Germinal center (tissue), 1 donor: ENCODE measurements at regions not wholly inside any gene's neighbourhood (a gene's known extent, or its start where the extent isn't known, plus 50 kb on each side); places are given as distances from the start of the nearest gene placed in this dataset.

Experiments
- DNase-seq: peaks from one replicate; pipeline ENCODE4 v3.0.0; 2012; ENCODE audit warnings: mixed read lengths, low spot score

DNA sequence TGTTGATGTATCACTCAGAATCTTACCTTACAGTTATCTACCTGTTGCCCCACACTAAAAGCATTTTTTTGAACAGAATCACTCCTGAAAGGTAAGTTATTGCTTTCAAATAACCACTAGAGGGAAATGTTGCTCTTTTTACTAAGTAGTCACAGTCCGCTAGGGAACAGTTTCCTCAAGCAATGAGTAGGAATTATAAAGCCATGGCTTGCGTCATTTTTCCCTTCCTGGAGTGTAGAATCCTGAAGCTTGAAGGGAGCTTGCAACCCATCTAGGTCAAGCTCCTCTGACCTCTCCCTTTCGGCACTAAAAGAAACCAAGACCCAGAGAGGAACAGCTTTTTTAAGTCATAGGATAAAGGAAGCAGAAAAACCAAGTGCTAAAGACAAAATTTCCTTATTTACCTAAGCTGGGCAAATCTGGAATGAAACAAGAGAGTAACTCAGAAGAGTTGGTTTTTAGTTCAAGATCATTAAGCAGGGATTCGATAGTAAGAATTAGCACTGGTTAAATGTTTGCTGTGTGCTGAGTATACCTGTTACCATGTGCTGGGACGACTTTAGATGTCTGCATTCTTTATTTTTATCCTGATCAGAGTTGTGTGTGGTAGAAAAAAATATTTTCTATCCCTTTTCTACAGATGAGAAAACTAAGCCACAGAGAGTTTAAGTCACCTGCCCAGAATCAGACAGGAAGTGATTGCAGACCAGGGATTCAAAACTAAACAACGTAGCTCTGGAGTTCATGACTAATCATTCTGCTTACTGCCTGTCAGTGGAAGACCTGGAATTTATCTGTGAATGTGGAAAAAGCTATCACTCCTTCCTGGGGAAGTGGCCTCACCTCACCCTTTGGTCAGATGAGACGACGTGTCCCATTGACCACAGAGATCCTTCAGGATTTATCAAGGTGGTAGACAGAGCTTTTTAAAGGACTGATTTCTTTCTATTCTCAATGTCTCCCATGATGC lies 631.5 kb downstream of the RAB28 start:
- DNase-seq, result no peak

- no peak for DNase-seq
These were observed 637.8 kb downstream of the RAB28 start for GRCh38 chr4:12846368-12846767.

GRCh38 chr4:12844141-12844540 lies 640.0 kb downstream of the RAB28 start:
- no peak for DNase-seq

DNA sequence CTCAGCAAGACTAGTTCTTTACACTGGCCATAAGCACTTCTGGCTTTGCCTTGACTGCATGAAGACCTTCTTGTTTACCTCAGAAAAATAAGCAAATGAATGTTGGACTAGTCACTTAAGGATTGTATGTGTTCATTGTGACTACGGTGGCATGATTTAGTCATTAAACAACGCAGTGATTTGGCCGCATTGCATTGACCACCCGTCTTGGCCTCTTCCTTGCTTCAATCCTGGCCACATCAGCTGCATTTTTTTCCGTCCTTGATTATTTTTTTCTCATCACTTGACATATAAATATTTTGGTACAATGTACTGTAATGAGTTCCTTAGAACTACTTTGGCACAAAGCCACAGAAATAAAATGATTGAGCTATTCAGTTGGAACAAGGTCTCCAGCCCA lies 656.2 kb downstream of the RAB28 start:
- DNase-seq, result no peak

DNA sequence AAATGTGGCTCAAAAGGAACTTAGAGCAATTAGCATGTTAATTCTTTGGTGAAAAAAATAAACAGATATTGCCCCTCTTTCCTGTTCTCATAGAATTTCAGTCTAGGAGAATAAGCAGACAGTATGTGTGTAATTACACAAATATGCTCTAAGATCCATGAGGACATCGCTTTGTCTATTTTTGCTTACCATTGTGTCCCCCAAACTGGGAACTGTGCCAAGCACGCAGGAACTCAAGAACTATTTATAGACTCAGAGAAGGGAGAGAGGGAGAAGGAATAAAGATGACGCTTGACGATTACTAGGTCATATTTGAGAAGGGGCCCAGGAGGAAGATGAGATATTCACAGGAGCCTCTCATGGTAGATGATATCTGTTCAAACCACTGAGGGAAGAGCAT lies 692.6 kb downstream of the RAB28 start:
- DNase-seq, result no peak

GRCh38 chr4:12787261-12787660 lies 696.9 kb downstream of the RAB28 start:
- no peak for DNase-seq

DNA sequence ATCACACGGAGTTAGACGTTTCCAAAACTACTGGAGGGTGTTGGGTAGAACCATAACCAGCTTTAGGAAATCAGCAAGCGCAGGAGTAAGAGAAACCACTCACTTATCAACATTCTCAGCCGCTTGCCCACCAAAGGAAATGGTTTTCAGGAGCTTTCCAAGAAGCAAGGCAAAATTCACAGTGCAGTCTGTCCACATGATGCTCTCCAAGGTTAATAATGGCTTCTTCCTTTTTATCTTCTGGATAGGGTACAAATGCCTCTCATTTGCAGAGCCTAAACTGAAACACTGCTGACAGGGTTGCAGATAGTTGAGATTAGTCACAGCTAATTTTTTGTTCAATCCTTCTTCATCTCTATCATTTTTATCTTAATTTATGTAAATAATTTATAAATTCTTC lies 705.4 kb downstream of the RAB28 start:
- DNase-seq, result no peak

GRCh38 chr4:12778191-12778590 lies 705.9 kb downstream of the RAB28 start:
- no peak for DNase-seq

- no peak for DNase-seq
These were observed 713.8 kb downstream of the RAB28 start for GRCh38 chr4:12770351-12770750.

GRCh38 chr4:12761694-12762093 lies 722.4 kb downstream of the RAB28 start:
- DNase-seq, result no peak

DNA sequence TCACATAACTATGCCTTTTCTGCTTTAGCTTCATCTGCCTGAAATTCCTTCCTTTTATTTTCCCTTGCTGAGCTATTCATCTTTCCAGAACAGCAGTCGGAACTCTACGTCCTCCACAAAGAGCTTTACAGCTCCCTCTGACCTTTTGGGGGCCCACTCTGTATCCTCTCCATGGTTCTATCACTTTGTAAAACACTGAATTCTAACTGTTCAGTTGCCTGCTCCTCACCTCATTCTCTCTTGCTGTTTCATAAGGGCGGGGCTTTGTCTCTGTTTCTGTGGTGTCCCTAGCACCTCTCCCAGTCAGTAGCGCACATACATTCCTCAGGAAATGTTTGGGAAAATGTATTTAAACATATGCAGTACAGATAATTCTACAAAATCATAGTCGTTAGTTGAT lies 737.0 kb downstream of the RAB28 start:
- DNase-seq, result no peak

GRCh38 chr4:12746221-12746620 lies 737.9 kb downstream of the RAB28 start:
- no peak for DNase-seq

DNA sequence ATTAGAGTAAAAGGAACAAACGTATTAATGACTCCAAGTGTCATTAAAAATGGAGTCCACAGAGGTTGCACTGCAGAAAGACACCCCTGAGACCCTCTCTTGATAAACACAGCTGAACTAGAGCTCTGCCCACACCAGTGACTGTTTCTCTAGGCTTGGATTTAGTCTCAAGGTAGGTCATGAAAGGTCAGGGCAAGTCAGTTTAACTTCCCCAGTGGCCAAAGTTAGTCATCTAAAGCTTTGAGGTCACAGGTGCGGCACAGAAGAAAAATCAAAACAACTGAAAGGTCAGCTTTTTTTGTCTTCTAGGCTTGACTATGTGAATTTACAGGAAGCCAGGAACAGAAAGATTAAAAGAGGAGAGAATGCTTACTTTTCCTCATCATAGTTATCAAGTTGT lies 749.6 kb downstream of the RAB28 start:
- no peak for DNase-seq

DNA sequence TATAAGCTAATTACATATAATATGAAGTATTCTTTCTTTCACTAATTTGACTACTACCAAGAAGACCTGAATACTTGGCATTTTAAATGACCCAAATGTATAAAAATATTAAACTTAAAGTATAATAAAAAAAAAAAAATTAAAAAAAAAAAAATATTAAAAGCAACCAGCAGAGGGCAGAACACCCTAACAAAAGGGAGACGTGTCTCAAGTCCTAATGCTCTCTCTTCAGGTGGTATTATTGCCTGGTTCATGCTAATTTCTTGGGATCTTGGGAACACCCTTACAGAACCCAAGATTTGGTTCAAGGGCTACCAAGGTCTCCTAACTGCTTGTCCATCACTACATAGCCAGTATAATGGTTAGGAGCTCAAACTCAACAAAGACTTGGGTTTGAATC lies 754.8 kb downstream of the RAB28 start:
- peak; percentile 10 for DNase-seq

- no peak for DNase-seq
These were observed 759.6 kb downstream of the RAB28 start for GRCh38 chr4:12724510-12724909.

GRCh38 chr4:12723849-12724447 lies 760.2 kb downstream of the RAB28 start:
- DNase-seq, result no peak

DNA sequence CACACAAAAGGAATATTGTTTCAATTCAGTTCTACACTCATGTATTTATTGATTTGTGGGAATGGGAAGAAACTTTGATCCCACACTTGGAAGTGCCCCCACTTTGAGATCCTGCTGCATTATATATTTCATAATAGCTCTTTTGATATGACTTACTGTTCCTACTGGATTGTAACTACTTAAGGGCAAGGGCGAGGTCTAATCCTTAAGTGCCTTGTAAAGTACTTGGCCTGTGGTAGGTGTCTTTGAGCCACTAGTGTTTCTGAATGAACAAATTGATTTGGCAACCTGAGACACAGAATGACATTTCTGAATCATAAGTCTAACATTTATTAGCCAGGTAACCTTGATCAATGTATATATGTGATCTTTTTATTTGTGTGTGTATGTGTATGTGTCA lies 767.2 kb downstream of the RAB28 start:
- DNase-seq, result no peak

- no peak for DNase-seq
These were observed 771.3 kb downstream of the RAB28 start for GRCh38 chr4:12712648-12713339.

DNA sequence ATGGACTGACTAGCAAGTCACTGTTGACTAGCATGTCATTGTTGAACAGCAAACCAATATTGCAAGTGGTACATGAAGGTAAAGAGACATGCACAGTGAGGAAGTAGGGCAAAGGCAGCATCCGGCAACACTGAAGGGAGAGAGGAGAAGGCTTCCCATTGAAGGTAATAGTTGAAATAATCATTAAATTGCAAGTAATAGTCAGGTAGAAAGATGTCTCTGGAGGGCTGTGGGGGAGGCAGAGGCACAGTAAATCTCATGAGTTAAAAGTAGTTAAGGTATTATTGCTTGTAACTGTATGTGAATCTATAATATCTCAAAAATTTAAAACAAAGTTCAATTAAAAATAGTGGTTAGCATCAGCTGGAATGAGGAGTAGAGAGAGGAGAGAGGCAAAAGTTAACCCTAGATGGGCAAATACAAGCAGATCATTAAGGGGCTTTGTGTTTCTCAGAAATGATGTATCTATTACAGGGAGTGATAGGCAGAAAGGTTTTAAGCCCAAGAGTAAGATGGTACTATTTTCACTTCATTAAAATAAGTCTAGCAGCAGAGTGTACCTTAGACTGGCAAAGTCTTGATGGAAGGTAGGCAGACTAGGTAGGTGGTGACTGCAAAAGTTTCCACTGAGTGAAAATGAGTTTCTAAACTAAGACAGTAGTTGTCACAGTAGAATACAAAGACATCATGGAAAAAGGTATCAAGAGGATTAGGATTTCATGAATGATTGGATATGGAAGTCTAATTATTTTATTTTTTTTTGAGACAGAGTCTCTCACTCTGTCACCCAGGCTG lies 776.6 kb downstream of the RAB28 start:
- DNase-seq, result no peak

DNA sequence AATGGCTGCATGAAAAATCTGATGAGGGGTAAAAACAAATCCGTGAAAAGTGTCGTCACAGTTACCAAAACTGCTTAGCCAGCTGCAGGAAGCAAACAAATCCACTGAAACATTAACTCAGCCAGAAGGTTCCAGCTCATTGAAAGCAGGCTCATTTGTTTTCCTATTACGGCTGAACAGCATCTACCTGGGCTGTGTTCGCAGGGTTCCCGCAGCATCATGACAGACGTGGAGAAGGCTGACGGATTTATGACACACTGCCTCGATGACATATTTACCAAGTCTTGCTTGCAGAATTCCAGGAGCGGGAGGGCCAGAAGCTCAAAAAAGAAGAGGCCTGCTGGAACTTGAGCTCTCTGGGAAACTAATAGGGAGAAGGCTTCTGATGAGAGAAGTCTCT lies 781.1 kb downstream of the RAB28 start:
- no peak for DNase-seq

DNA sequence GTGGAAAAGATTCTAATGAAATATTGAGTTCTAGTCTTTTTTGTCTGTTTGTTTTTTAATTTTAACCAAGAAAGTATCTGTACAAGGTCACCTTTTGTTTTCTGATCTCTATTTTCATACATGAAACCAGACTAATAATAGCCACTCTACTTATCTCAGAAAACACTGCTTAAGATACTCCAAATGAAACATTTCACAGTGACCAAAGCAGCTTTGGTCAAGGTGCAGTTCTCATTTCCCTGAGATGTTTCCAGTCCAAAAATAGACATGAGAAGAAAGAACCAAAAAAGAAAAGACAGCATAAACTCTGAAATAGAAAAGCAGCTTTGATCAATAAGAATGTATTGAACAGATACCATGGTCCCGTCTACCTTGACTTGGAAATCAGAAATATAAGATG lies 782.8 kb downstream of the RAB28 start:
- no peak for DNase-seq

DNA sequence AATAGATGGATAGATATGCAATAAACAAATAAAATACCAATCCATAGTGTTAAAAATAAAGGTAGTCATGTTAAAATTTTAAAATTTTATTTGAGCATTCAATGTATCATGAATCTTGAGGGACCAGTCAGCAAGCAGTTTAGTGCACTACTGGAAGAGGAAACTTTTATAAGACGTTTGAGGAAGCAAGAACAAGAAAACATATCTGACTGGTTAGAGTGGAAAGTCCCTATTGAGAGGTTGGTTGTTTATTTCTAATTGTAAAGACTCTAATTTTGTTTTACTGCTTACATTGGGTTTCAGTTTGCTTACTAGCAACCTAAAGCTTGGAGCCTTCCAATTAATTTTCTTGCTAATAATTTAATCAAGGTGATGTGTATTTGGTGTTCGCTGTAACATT lies 786.2 kb downstream of the RAB28 start:
- no peak for DNase-seq
